MM.1S (cell line): ENCODE measurements at regions not wholly inside any gene's neighbourhood (a gene's known extent, or its start where the extent isn't known, plus 50 kb on each side); places are given as distances from the start of the nearest gene placed in this dataset.

Source experiments
- CTCF ChIP-seq: fragments of 300-600 bp; sonication (generic); IDR thresholded peaks from 2 replicates; pipeline ENCODE4 v1.5.1; 2016; ENCODE audit warnings: antibody characterized with exemption, low read length, mixed read lengths
- EZH2 ChIP-seq: fragments of 300-600 bp; sonication (generic); optimal IDR thresholded peaks from 2 replicates; pipeline ENCODE3; 2017; ENCODE audit warnings: low read depth, mild to moderate bottlenecking, antibody characterized with exemption, low read length, mixed read lengths

GRCh38 chr5:165139262-165139661 is 1633.8 kb downstream of the MAT2B start:
- TF ChIP-seq EZH2 (no peak), CTCF (no peak)
